GM13976 (cell line): ENCODE measurements at regions not wholly inside any gene's neighbourhood (a gene's known extent, or its start where the extent isn't known, plus 50 kb on each side); places are given as distances from the start of the nearest gene placed in this dataset.

Experiments
- DNase-seq: peaks from one replicate; pipeline ENCODE4 v3.0.0; 2012; ENCODE audit warnings: low spot score
- CTCF ChIP-seq: IDR thresholded peaks from 2 replicates; pipeline ENCODE4 v1.5.1; 2012; ENCODE audit warnings: borderline replicate concordance, mild to moderate bottlenecking; ENCODE audit not compliant: insufficient read depth; ENCODE audit errors: extremely low read depth, missing control alignments, control extremely low read depth
- in situ Hi-C: fragments of 300-500 bp; cut with MboI; formaldehyde crosslinking; loops from one replicate; pipeline ENCODE4 v1.12.0; 2022; ENCODE audit warnings: low sequenced_read_pairs, mixed read lengths, inconsistent platforms; ENCODE audit not compliant: unreplicated experiment

GRCh38 chr12:44929236-44929885 lies 53.2 kb upstream of the NELL2 start:
- in situ Hi-C loops, result loop anchor here (25.0 kb wide), 1 partner anchor 917 kb away; no protein-coding TSS in a partner anchor
- TF ChIP-seq CTCF, result no peak
- no peak for DNase-seq
